Heart left ventricle (tissue), 16 donors: ENCODE measurements at regions not wholly inside any gene's neighbourhood (a gene's known extent, or its start where the extent isn't known, plus 50 kb on each side); places are given as distances from the start of the nearest gene placed in this dataset.

Experiments
- ATAC-seq, 4 donors: fragments of 200-7000 bp; cut with Tn5 transposase; one replicate each; pipeline ENCODE4 v1.9.1; 2020 to 2022; ENCODE audit warnings: moderate library complexity in 4 of 4, mild to moderate bottlenecking in 3 of 4, moderate number of reproducible peaks in 1 of 4
- DNase-seq, 5 donors: peaks; one replicate each; pipeline ENCODE4 v3.0.0-alpha.2; 2020
- H3K27ac ChIP-seq, 12 donors: fragments of 200-600 bp; sonication (generic) in 4 of 12; one replicate each; pipeline versions ENCODE4 v1.5.0 to v1.8.0; 2016 to 2022; ENCODE audit warnings: mild to moderate bottlenecking in 2 of 12
- H3K27me3 ChIP-seq, 9 donors: fragments of 200-600 bp; sonication (generic) in 2 of 9; one replicate each; pipeline versions ENCODE4 v1.5.1 to v1.8.0; 2016 to 2022; ENCODE audit warnings: mild to moderate bottlenecking in 3 of 9
- H3K36me3 ChIP-seq, 9 donors: fragments of 200-600 bp; sonication (generic) in 2 of 9; one replicate each; pipeline versions ENCODE4 v1.5.0 to v1.8.0; 2018 to 2022; ENCODE audit warnings: mild to moderate bottlenecking in 2 of 9
- H3K4me1 ChIP-seq, 12 donors: fragments of 200-600 bp; sonication (generic) in 4 of 12; one replicate each; pipeline versions ENCODE4 v1.5.0 to v1.8.0; 2016 to 2022; ENCODE audit warnings: mild to moderate bottlenecking in 3 of 12
- H3K4me3 ChIP-seq, 12 donors: fragments of 200-600 bp; sonication (generic) in 4 of 12; one replicate each; pipeline versions ENCODE4 v1.5.0 to v1.8.0; 2017 to 2022; ENCODE audit warnings: mild to moderate bottlenecking in 9 of 12, moderate library complexity in 4 of 12
- H3K9me3 ChIP-seq, 12 donors: fragments of 200-600 bp; sonication (generic) in 4 of 12; one replicate each; pipeline versions ENCODE4 v1.5.0 to v1.8.0; 2016 to 2022; ENCODE audit warnings: mild to moderate bottlenecking in 1 of 12
- CTCF ChIP-seq, 12 donors: fragments of 200-600 bp; sonication (generic) in 4 of 12; IDR thresholded peaks; one replicate each; pipeline versions ENCODE4 v1.5.0 to v1.8.0; 2018 to 2022; ENCODE audit warnings: antibody characterized with exemption in 12 of 12, mild to moderate bottlenecking in 5 of 12
- POLR2A ChIP-seq, 2 donors: fragments of 450-650 bp; IDR thresholded peaks; one replicate each; pipeline ENCODE4 v1.6.1; 2017; ENCODE audit warnings: antibody characterized with exemption in 2 of 2, mild to moderate bottlenecking in 2 of 2, moderate library complexity in 2 of 2
- WGBS, 4 donors: extraction: QIAGEN DNeasy Blood & Tissue Kit in 2 of 4; methylation state at CpG; one replicate each; pipeline versions ENCODE4 v1.1.5 to v1.1.7; 2013 to 2018; 5-methylcytosine and 5-hydroxymethylcytosine counted together
- intact Hi-C, 10 donors: fragments of 100-400 bp; cut with DNase I; formaldehyde crosslinking; loops; one replicate each; pipeline versions ENCODE4 v1.11.1 to v1.14.2; 2022
- donor health status: ischemic (EF 13 %, LVEDD 7.1; RV severe dilation, severe dysfunction).
- donor health status: healthy with polysubstance abuse.
- donor health status: DM: no; HTN: yes; CAD: no.
- donor health status: DM: no; HTN: no; CAD: no.
- donor health status: ischemic (EF 25% LVEDD 6.9; RV normal size, moderate dysfunction).
- donor health status: ischemic (EF 25% LVEDD 5.7; RV mildly dilated, moderate dysfunction).
- donor health status: healthy.
- donor health status: DM: yes; HTN: yes; CAD: no.
- donor health status: ischemic (EF 35%, LVEDD 5.7; RV mildly dilated, moderate dysfunction).
- donor health status: nonischemic (EF 11% LVEDD 7.7; RV severe dilation, severe dysfunction).
- donor health status: DM: yes; HTN: yes; CAD: no.
- donor health status: PGD.
- donor health status: ischemic (EF 29% LVEDD 5.4; RV normal size, mild dysfunction).
- donor health status: nonischemic (EF 23%, LVEDD 6.1; RV moderate dilation, normal function).

GRCh38 chr4:3639613-3640586 is 107.7 kb upstream of the LRPAP1 start:
- Histone ChIP-seq H3K36me3 (no peaks in the 10 kb centered on the region), H3K9me3 (peaks cover 0 to 3% (median 0%) of the 10 kb centered on the region in 12 donors), H3K4me3 (no peak overlapping the region), H3K27me3 (peaks cover 0 to 22% (median 8%) of the 10 kb centered on the region in 9 donors), H3K27ac (no peak overlapping the region), H3K4me1 (no peaks in the 10 kb centered on the region)
- ATAC-seq (no peak), DNase-seq (peak in 1 of 5 donors; percentile 18)
- WGBS, 4 donors: 75 to 80% (median 79%) methylated on average over 20 to 22 of the region's 22 CpGs
- intact Hi-C loops: no loop called here
- TF ChIP-seq CTCF (IDR thresholded peaks at IDR 0.05) (no peak), POLR2A (IDR thresholded peaks at IDR 0.05) (no peak)

GRCh38 chr4:3638080-3638795 is 106.0 kb upstream of the LRPAP1 start:
- ATAC-seq (no peak), DNase-seq (no peak)
- intact Hi-C loops: no loop called here
- Histone ChIP-seq H3K27ac (no peak overlapping the region), H3K27me3 (peaks cover 0 to 10% (median 5%) of the 10 kb centered on the region in 9 donors), H3K4me3 (no peak overlapping the region), H3K36me3 (no peaks in the 10 kb centered on the region), H3K4me1 (no peaks in the 10 kb centered on the region), H3K9me3 (peaks cover 0 to 3% (median 0%) of the 10 kb centered on the region in 12 donors)
- 77 to 85% (median 80%) methylated on average over 6 of the region's 6 CpGs for WGBS, 4 donors
- no peak for TF ChIP-seq CTCF (IDR thresholded peaks at IDR 0.05)
- no peak for TF ChIP-seq POLR2A (IDR thresholded peaks at IDR 0.05)

- no peak overlapping the region for H3K4me3 ChIP-seq
- H3K36me3 ChIP-seq: no peaks in the 10 kb centered on the region
- intact Hi-C loops: no loop called here
- H3K27me3 ChIP-seq: peaks cover 0 to 10% (median 0%) of the 10 kb centered on the region in 9 donors
- no peaks in the 10 kb centered on the region for H3K4me1 ChIP-seq
- peaks cover 0 to 3% (median 0%) of the 10 kb centered on the region in 12 donors for H3K9me3 ChIP-seq
- no peak for TF ChIP-seq CTCF (IDR thresholded peaks at IDR 0.05)
- TF ChIP-seq POLR2A (IDR thresholded peaks at IDR 0.05): no peak
- no peak overlapping the region for H3K27ac ChIP-seq
- peak in 1 of 5 donors; percentile 44 for DNase-seq
- no peak for ATAC-seq
- WGBS, 4 donors: 77 to 82% (median 79%) methylated on average over 19 of the region's 19 CpGs
These were observed 105.2 kb upstream of the LRPAP1 start for GRCh38 chr4:3637326-3638016.
